ENCODE measurements at regions not wholly inside any gene's neighbourhood (a gene's known extent, or its start where the extent isn't known, plus 50 kb on each side); places are given as distances from the start of the nearest gene placed in this dataset.

GRCh38 chr5:66327008-66327407 is 182.9 kb downstream of the SREK1 start:
- TF ChIP-seq USF1 (IDR thresholded peaks at IDR 0.05) (no peak), EP300 (IDR thresholded peaks at IDR 0.05; ENCODE audit: borderline replicate concordance) (no peak), TAF1 (IDR thresholded peaks at IDR 0.05; ENCODE audit: low read depth) (no peak), TCF12 (IDR thresholded peaks at IDR 0.05; ENCODE audit: low read depth) (no peak)

GRCh38 chr5:66329078-66329477 is 185.0 kb downstream of the SREK1 start:
- TF ChIP-seq YY1 (IDR thresholded peaks at IDR 0.05; ENCODE audit: low read depth) (no peak), TEAD4 (IDR thresholded peaks at IDR 0.05) (no peak), USF1 (IDR thresholded peaks at IDR 0.05) (no peak), RAD21 (IDR thresholded peaks at IDR 0.05; ENCODE audit: low read depth) (no peak), FOXM1 (IDR thresholded peaks at IDR 0.05; ENCODE audit: borderline replicate concordance, low read depth) (no peak), NFIC (IDR thresholded peaks at IDR 0.05) (no peak), EP300 (IDR thresholded peaks at IDR 0.05; ENCODE audit: borderline replicate concordance) (no peak), TAF1 (IDR thresholded peaks at IDR 0.05; ENCODE audit: low read depth) (no peak), ZBTB7A (IDR thresholded peaks at IDR 0.05; ENCODE audit: low read depth) (no peak), MAX (IDR thresholded peaks at IDR 0.05) (no peak), TCF12 (IDR thresholded peaks at IDR 0.05; ENCODE audit: low read depth) (no peak), EGR1 (IDR thresholded peaks at IDR 0.05) (no peak), REST (IDR thresholded peaks at IDR 0.05; ENCODE audit: low read depth) (no peak), CREB1 (IDR thresholded peaks at IDR 0.05; ENCODE audit: low read depth) (no peak), CEBPB (IDR thresholded peaks at IDR 0.05) (no peak)

GRCh38 chr5:66333192-66333591 is 189.1 kb downstream of the SREK1 start:
- TF ChIP-seq TAF1 (IDR thresholded peaks at IDR 0.05; ENCODE audit: low read depth) (no peak), USF1 (IDR thresholded peaks at IDR 0.05) (no peak), FOXM1 (IDR thresholded peaks at IDR 0.05; ENCODE audit: borderline replicate concordance, low read depth) (no peak), EP300 (IDR thresholded peaks at IDR 0.05; ENCODE audit: borderline replicate concordance) (no peak), TEAD4 (IDR thresholded peaks at IDR 0.05) (no peak), CEBPB (IDR thresholded peaks at IDR 0.05) (no peak), MAX (IDR thresholded peaks at IDR 0.05) (no peak), CREB1 (IDR thresholded peaks at IDR 0.05; ENCODE audit: low read depth) (no peak), ZBTB7A (IDR thresholded peaks at IDR 0.05; ENCODE audit: low read depth) (no peak), RAD21 (IDR thresholded peaks at IDR 0.05; ENCODE audit: low read depth) (no peak), TCF12 (IDR thresholded peaks at IDR 0.05; ENCODE audit: low read depth) (no peak), EGR1 (IDR thresholded peaks at IDR 0.05) (no peak), REST (IDR thresholded peaks at IDR 0.05; ENCODE audit: low read depth) (no peak)

- TF ChIP-seq YY1 (IDR thresholded peaks at IDR 0.05; ENCODE audit: low read depth) (no peak), FOXM1 (IDR thresholded peaks at IDR 0.05; ENCODE audit: borderline replicate concordance, low read depth) (no peak), MAX (IDR thresholded peaks at IDR 0.05) (no peak)
Measured at GRCh38 chr5:66337626-66338226, 193.6 kb downstream of the SREK1 start.

- TF ChIP-seq REST (IDR thresholded peaks at IDR 0.05; ENCODE audit: low read depth) (no peak), RAD21 (IDR thresholded peaks at IDR 0.05; ENCODE audit: low read depth) (no peak), EGR1 (IDR thresholded peaks at IDR 0.05) (no peak), YY1 (IDR thresholded peaks at IDR 0.05; ENCODE audit: low read depth) (no peak), USF1 (IDR thresholded peaks at IDR 0.05) (no peak), MAX (IDR thresholded peaks at IDR 0.05) (no peak), FOXM1 (IDR thresholded peaks at IDR 0.05; ENCODE audit: borderline replicate concordance, low read depth) (no peak), TEAD4 (IDR thresholded peaks at IDR 0.05) (no peak), EP300 (IDR thresholded peaks at IDR 0.05; ENCODE audit: borderline replicate concordance) (no peak), TAF1 (IDR thresholded peaks at IDR 0.05; ENCODE audit: low read depth) (no peak), ZBTB7A (IDR thresholded peaks at IDR 0.05; ENCODE audit: low read depth) (no peak), CEBPB (IDR thresholded peaks at IDR 0.05) (no peak), CREB1 (IDR thresholded peaks at IDR 0.05; ENCODE audit: low read depth) (no peak), TCF12 (IDR thresholded peaks at IDR 0.05; ENCODE audit: low read depth) (no peak), NFIC (IDR thresholded peaks at IDR 0.05) (no peak)
Measured at GRCh38 chr5:66338828-66339227, 194.7 kb downstream of the SREK1 start.

Data from Ishikawa (cell line).